IMR-90 (cell line): ENCODE measurements at regions not wholly inside any gene's neighbourhood (a gene's known extent, or its start where the extent isn't known, plus 50 kb on each side); places are given as distances from the start of the nearest gene placed in this dataset.
"Not testable (repeated sequence)": the region's sequence is repeated elsewhere in the genome, so short reads cannot be mapped to it uniquely, and the experiment has no call there.

Experiments used
- BHLHE40 ChIP-seq: fragments of 150-350 bp; IDR thresholded peaks from 2 replicates; pipeline ENCODE4 v1.6.1; 2016; ENCODE audit warnings: mild to moderate bottlenecking, low read depth, low read length
- CEBPB ChIP-seq: IDR thresholded peaks from 2 replicates; pipeline ENCODE4 v1.6.1; 2012; ENCODE audit warnings: low read depth, low read length, improper control_type of control experiment
- CHD1 ChIP-seq: IDR thresholded peaks from 2 replicates; pipeline ENCODE4 v1.6.1; 2012; ENCODE audit warnings: low read depth, low read length, improper control_type of control experiment
- CTCF ChIP-seq: conservative IDR thresholded peaks from 2 replicates; pipeline ENCODE4 v1.5.1; 2012; ENCODE audit warnings: mild to moderate bottlenecking, low read depth, low read length, improper control_type of control experiment
- MAFK ChIP-seq: IDR thresholded peaks from 2 replicates; pipeline ENCODE4 v1.6.1; 2012; ENCODE audit warnings: low read depth, low read length, improper control_type of control experiment
- MAZ ChIP-seq: IDR thresholded peaks from 2 replicates; pipeline ENCODE4 v1.6.1; 2012; ENCODE audit warnings: low read depth, mild to moderate bottlenecking, low read length, improper control_type of control experiment, moderate library complexity, borderline replicate concordance
- MXI1 ChIP-seq: IDR thresholded peaks from 2 replicates; pipeline ENCODE4 v1.6.1; 2012; ENCODE audit warnings: low read depth, mild to moderate bottlenecking, low read length, moderate library complexity, borderline replicate concordance
- POLR2A ChIP-seq: IDR thresholded peaks from 2 replicates; pipeline ENCODE4 v1.6.1; 2012; ENCODE audit warnings: mild to moderate bottlenecking, low read depth, low read length
- RAD21 ChIP-seq: IDR thresholded peaks from 2 replicates; pipeline ENCODE4 v1.6.1; 2012; ENCODE audit warnings: low read length, improper control_type of control experiment
- RCOR1 ChIP-seq: IDR thresholded peaks from 2 replicates; pipeline ENCODE4 v1.6.1; 2012; ENCODE audit warnings: mild to moderate bottlenecking, low read length, improper control_type of control experiment; ENCODE audit not compliant: insufficient replicate concordance
- RFX5 ChIP-seq: IDR thresholded peaks from 2 replicates; pipeline ENCODE4 v1.8.0; 2012; ENCODE audit warnings: low read depth, mild to moderate bottlenecking, low read length, moderate library complexity
- SMC3 ChIP-seq: fragments of 150-350 bp; IDR thresholded peaks from 2 replicates; pipeline ENCODE4 v1.6.1; 2016; ENCODE audit warnings: low read depth, mild to moderate bottlenecking, antibody characterized with exemption, low read length, moderate library complexity
- USF2 ChIP-seq: fragments of 150-350 bp; IDR thresholded peaks from 2 replicates; pipeline ENCODE4 v1.6.1; 2017; ENCODE audit warnings: mild to moderate bottlenecking, antibody characterized with exemption, low read length, low read depth

GRCh38 chr12:115866281-115866680 lies 411.2 kb downstream of the MED13L start:
- not testable (repeated sequence) for TF ChIP-seq CTCF, RFX5, MAFK, SMC3, RCOR1, CEBPB, RAD21, MAZ, BHLHE40, MXI1, POLR2A, USF2, CHD1
